Myocyte (in vitro differentiated cells): ENCODE measurements at regions not wholly inside any gene's neighbourhood (a gene's known extent, or its start where the extent isn't known, plus 50 kb on each side); places are given as distances from the start of the nearest gene placed in this dataset.
"Not testable (repeated sequence)": the region's sequence is repeated elsewhere in the genome, so short reads cannot be mapped to it uniquely, and the experiment has no call there.

Source experiments
- DNase-seq: peaks from one replicate; pipeline ENCODE4 v3.0.0-alpha.2; 2012; ENCODE audit warnings: low read depth

DNA sequence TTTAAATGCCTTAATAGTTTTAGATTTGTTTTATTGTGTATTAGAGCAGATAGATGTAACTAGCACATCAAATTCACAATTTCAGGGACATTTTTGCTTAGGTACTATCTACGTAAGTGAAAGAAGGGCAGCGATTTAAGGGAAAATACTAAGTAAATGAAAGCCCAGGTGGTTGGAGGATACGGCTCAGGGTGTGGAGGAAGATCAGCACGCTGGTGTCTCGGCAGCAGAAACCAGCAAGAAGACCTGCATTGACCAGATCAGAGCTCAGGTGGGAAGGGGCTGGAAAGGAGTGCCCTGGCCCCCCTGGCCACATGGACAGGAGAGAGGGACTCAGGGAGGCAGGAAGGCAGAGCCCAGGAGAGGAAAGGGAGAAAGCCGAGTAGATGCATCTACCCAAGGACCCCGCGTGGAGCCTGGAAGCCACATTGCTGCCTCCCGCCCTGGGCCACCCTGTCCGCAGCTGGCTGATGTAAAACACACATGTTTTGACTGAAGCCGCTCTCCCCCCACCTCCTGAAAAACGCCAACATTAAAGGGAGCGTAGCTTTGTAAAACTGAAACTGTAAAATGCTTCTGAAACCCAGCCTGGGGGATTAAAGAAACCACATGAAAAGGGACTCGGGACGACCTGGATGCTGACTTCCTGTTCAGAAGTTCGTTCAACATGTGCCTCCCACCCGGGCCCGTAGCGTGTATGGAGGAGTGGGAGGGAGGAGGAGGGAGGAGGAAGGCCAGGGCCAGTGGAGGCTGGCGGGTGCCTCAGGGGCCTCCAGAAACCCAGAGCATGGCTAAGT, 72.6 kb upstream of the TARDBP start:
- DNase-seq: no peak

DNA sequence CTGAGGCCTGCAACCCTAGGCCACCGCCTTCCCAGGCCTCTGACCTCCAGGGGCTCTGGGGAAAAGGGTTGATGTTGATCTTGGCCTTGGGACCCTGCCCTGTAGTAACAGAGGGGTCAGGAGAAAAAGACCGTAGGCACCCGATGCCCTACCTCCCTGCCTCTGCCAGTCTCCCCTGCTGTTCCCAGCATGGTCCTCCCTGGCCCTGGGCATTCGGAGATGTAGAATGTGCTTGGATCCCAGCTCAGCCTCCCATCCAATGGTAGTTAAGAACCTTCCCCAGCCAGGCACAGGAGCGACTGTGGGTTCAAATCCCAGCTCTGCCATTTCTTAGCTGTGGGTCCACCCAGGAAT, 72.0 kb upstream of the TARDBP start:
- DNase-seq: no peak

DNA sequence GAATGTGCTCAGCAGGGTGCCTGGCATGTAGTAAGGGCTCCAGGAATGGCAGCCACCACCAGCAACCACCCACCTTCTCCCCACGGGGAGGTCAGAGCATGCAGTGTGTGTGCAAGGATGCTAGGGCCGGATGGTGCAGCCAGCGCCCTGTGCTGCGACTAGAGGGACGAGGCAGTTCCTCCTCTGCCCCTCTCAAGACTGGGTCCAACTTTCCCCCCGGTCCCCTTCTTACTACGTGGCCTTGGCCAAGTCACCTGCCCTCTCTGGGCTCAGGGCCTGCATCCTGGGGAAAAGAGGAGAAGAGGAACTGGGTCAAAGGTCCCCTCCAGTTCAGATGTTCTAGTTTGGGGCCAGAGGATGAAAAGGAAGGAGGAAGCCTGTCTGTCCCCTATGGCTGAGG, 71.6 kb upstream of the TARDBP start:
- no peak for DNase-seq

DNA sequence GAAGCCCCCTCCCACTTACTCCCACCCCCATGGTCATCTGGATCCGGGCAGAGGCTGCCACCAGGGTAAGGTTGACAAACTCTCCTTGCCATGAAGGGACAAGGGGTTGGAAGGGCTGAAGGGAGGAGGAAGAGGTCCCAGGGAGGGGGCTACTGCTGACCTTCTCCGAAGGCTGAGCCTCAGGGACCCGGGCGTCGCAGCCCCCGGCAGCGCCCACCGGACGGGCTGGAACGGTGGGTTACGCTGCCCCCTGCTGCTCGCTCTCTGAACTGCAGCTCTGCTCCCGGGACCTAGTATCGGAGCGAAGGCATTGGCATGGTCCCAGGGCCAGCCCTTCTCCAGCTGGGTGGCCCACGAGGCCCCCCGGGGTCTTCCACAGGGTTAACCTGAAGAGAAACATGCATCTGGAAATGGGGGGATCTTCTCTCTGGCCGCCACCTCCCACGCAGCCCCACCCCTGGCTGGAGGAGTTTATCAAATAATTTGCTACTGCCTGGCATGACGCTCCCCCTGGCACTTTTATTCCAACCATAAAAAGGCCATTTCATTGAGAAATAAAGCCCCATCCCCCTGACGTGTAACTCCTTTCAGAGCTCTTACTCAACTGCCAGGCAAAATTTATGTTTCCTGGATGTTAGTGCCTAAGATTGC, 70.4 kb upstream of the TARDBP start:
- DNase-seq: peak; percentile 37

DNA sequence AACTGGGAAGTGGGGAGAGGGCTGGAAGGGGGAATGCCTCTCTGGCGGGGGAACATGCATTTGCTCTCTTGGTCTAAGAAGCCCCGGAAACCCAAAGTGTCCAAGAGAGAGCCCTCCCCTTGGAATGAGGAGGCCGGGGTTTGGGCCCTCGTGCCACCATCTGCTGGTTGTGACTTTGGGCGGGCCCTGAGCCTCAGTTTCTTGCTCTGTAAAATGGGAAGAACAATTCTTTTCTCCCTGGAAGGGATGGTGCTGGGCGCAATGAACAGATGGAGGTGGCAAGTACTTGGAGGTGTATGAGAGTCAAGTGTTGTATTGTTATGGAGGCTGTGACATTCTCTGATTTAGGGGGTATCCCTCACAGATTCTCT, 69.9 kb upstream of the TARDBP start:
- DNase-seq: no peak

DNA sequence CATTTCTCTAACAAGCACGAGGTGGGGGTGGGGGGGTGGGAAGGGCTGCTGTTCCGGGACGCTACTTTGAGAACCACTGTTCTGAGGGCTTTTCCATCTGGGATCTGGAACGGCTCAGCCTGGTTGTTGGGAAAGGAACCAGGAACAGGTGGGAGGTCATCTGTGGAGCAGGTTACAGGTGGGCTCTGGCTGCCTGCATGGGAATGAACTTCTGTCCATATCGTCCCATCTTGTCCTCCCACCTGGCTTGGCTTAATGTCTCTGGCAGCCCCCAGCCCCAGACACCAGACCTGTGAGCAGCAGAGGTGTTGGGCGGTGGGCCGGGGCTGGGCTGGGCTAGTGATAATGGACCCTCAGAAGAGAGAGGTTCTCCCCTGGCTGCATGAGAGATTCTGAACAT, 69.4 kb upstream of the TARDBP start:
- DNase-seq: no peak

DNA sequence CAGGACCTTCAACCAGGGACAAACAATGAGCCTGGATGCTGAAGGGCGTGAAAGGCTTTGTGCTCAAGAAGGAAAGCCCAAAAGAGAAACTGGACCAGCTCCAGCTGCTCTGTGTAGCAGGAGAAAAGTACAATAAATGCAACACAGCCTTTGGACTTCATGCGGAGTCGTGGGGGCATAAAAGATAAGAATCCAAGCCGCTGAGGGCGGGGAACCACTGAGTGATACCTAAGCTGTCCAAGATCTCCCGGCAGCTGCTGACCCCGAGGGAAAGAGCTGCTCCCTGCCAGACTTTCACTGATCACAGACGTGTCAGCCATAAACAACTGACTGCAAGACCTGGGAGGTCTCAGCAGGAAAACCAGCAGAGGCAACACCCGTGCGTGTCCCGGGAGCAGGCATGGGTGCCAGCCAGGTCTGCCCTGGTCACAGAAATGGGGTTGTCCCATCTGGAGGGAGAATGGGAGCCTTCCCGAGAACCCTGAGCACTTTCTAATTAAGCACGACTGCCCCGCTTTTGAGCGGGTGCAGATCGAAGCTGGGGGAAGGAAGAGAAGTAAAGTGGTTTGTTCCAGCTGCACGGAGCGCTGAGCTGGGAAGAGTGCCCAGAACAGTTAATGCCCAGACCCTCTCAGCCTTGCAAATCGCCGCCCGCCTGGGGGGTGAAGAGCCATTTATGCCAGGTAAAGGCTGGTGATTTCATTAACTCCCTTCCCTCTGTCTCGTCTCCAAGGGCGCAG, 68.3 kb upstream of the TARDBP start:
- DNase-seq: peak; percentile 46

DNA sequence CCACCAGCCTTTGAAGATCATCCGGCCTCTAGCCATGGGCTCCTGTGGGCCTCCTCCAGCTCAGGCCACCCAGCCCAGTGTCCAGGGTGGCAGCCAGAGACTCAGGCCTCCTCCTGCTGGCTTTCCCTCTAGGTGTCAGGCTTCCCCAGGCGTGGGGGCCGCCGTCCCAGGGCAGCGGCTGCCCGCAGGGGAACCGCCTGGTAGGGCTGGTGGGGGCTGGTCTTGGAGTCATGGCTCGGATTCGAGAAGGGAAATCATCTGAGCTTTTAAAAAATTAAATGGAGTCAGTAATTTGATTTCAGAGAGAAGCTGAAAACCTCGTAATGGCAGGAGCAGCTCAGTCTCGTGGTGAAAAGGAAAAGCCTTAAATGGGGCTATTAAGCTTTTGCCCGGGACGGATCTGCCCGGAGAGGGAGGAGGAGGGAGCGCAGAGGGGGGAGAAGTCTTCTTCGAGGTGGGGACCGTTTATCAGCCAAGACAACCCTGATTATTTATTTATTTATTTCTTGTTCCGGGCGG, 66.4 kb upstream of the TARDBP start:
- no peak for DNase-seq

DNA sequence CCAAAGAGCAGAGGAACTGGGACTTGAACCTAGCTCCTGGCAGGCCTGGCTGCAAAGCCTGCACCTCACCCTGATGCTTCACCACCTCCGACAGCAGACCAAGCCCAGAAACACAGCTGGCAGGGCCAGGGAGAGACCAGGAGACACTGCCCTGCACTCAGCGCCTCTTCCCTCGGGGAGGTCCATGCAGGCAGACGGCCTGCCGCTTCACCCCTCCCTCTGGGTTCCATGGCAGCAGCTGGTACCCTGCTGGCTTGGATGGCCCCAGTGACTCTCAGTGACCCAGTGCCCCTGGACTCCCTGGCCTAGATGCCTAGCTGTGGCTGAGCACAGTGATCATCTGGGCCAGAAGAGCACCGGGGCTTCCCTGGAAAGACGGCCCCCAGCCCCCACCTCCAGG, 65.3 kb upstream of the TARDBP start:
- DNase-seq: no peak

DNA sequence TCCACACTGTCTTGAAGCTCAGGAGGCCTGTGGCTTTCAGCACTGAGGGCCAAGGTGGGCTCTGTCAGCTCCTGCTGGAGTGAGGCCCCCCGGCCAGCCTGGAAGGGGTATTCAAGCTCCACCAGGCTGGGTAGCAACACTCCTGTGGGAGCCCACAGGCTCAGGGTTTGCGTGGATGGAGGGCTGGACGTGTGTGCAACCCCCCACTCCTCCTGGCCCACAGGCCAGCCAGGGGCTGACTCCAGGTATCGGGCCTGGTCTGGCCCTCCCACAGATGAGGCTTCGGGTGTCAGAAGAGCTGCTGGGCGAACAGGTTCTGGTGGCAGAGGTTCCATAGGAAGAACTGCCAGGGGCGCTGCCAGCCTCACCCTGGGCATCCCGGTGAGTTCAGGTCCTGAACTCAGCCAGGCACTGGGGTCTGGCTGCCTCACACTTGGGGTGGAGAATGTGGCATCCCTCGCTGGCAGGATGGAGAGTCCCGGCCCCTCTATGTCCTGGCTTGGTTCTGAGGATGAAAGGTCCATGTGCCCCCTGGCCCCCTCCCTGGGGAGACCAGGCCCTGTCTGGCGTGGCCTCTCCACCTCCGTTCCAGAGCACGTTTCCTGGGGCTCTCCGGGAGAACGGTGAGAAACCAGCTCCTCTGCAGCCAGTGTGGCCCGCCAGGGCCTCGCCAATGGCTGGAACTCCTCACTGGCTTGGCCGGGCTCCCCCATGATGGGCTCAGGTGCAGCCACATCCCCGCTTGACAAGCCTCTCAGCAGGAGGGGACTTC, 64.6 kb upstream of the TARDBP start:
- DNase-seq: no peak

DNA sequence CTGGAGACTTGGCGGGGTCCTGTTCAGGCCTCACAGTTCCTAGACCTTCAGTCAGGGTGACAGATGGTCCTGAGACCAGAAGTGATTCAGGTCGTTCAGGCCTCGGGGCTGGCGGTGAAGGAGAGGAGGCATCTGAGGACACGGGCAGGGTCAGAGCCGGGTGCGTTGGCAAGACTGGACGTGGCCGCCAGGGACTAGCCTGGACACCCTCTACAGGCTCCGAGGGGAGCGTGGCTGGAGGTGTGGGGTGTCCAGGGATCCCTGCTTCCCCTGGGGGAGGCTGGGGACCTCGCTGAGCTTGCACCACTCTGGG, 64.0 kb upstream of the TARDBP start:
- no peak for DNase-seq

DNA sequence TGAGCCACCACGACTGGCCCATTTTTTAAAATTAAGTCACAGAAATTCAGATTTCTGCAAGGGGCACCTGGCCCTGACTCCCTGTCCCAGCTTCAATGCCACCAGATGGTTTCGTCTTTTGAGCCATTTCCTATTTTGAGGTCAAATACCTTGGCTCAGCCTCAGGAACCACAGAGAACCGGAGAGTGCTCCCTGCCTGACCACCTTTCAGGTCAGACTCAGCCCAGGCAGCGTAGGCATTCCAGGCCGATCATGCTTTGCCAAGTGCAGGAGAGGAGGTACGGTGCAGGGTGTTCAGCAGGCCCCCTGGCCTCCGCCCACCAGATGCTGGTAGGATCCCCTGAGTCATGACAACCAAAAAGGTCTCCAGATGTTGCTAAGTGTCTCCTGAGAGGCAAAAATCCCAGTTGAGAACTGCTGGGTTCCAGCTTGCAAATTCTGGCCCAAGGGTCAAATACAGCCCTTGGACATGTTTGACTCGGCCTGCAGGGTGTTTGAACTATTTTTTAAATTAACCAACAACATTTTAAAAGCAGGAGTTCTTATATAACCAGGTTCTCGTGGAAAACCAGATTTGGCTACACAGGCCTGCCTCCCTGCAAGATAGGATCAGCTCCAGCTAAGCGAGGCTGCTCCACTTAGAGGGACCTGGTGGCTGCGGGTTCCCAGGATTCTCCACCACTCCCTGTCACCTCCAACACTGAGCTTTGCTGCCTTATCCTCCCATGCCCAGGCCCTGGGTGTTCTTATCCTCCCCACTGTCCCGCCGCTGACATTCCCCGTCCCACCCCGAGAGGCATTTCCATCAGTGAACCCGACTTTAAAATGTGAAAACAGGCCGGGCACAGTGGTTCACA, 61.9 kb upstream of the TARDBP start:
- no peak for DNase-seq

DNA sequence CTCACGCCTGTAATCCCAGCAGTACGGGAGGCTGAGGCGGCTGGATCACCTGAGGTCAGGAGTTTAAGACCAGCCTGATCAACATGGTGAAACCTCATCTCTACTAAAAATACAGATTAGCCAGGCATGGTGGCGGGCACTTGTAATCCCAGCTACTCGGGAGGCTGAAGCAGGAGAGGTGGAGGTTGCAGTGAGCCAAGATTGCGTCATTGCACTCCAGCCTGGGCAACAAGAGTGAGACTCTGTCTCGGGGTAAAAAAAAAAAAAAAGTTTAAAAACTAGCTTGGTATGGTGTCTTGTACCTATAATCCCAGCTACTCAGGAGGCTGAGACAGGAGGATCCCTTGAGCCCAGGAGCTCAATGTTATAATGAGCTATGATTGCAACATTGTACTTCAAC, 61.2 kb upstream of the TARDBP start:
- DNase-seq: not testable (repeated sequence)

DNA sequence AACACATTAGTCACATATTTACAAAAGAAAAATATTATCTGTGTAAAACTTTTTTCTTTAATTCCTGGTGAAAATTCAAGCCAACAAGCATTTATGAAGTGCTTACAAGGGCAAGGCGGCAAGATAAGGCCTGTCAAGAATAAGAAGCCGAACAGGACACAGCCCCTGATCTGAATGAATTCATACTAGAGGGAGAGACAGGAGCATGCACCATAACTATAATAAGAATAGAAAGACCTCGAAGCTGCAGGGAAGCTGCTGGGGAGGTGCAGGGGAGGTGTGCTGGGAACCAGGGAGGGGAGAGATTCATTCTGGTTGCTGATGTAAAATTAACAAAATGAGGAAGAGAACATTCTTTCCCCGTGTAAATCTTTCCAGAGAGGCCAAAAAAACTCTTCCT, 60.5 kb upstream of the TARDBP start:
- no peak for DNase-seq

DNA sequence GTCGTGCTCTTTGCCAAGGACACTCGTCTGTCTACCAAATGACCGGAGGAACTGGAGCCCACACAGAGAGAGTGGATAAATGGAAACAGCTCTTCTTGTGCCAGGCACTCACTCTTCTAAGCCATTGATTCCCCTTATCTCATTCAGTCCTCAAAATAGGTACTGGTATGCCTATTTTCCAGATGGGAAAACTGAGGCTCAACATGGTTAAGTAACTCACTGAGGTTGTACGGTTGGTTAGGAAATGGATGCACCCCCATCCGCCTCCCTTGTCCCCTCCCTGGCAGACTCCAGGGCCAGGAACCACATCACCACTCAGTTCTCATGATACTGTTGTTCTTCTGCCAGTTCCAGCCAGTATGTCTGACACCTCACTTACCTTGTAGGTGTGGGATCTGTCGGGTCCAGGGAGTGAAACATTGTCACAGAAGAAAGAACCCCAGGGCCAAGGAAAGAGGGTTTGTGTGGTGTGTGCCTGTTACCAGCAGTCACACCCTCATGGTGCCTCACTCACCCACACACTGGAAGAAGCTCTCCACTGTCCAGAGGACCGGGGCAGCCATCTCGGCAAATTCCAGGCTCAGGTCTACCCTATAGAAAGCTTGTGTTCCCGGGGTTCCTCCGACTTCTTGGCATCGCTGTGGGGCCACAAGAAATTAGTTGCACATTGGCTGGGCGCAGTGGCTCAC, 58.8 kb upstream of the TARDBP start:
- no peak for DNase-seq

DNA sequence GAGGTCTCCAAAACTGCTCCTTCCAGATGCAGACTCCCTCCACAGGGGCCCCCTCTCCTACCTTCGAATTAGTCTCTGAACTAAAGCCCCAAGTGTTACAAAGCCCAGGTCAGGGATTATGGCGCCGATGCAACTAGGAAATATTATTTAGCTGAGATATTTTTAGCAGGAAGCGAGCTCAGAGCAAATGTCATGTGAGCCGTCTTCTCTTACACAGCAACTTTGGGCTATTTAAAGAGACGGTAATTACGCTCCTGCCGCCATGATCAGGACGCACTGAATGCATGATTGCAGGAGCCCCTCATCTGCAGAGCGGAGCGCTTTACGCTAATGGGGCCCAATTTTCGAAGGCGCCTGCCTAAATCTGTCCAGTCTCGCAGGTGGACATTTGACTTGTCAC, 55.3 kb upstream of the TARDBP start:
- DNase-seq: peak; percentile 29

DNA sequence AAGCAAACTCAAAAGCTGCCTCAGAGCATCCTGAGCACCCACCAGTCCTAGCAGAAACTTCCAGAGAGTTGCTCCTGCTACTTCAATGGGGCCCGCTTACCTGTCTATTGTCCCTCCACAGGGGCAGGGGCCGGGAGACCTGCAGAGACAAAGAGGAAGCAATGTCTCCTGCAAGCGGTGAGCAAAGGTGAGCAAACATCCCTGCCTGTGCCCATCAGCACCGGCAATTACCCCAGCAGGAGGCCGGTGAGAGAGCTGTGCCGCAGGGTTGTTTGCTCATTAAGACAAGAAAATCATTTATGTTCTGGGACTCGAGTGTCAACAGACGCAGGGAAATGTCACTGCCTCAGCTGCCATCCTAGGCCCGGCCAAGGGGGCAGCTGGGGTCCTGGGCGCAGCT, 53.8 kb upstream of the TARDBP start:
- no peak for DNase-seq

DNA sequence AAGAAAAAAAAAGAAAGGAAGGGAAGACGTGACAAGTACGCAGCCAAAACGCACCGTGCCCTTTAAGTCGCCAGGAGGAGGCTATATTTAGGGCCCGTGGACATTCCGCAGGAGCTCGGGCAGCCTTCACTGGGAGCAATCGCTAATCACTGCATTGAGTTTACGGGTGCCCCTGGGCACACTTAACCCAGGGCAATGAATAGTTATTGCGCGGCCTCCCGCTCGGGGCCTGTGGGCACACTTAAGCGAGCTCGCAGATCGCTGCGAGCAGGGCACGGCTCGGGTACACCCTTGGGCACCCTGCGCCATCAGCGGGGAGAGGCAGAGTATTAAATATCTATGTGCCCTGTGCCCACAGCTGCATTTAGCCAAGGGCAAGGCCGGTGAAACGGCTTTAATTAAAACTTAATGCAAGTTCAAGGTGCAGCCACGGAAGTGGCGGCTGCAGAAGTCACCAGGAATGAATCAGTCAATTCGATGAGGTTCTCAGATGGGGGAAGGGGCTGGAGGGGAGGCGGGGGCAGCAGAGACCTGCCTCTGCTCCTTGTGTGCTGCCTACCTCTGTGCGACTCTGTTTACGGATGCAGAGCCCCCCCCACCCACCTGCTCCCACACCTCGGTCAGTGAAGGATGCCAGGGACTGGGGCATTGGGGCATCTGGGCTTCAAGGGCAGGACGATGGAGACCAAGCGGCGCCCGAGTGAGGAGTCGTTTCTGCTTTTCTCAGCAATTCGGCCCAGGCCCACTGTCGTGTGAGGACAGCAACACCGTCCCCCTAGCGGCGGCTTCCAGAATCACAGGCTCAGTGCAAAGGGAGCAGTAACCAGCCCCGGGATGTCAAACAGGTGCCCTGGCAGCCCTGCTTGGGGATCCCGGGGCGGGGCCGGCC, 51.8 kb upstream of the TARDBP start:
- peak; percentile 74 for DNase-seq

DNA sequence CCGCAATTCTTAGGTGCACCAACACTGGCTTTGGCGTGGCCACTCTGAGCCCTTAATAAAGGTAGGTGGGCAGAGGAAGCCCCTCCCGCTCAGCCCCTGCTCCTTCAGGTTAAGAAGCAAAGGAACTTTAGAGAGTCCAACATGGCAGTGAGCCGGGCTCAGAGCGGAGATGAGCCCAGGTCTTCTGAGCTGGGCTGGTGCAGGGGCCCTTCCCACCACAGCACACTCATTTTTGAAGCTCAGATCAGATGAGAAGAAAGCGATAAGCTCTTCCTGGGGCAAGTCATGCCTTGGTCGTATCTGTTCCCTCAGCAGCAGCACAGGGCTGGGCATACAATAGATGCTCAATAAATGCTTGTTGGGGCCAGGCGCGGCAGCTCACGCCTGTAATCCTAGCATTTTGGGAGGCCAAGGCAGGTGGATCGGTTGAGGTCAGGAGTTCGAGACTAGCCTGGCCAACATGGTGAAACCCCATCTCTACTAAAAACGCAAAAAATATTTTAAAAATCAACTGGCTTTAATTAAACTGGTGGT, 51.1 kb upstream of the TARDBP start:
- DNase-seq: no peak
